NB4 (cell line): ENCODE measurements at regions not wholly inside any gene's neighbourhood (a gene's known extent, or its start where the extent isn't known, plus 50 kb on each side); places are given as distances from the start of the nearest gene placed in this dataset.

Source experiments
- DNase-seq: peaks from one replicate; pipeline ENCODE4 v3.0.0; 2010; ENCODE audit warnings: low read depth
- H3K4me3 ChIP-seq: one replicate; pipeline ENCODE4 v1.5.1; 2011; ENCODE audit warnings: mild to moderate bottlenecking, low read depth, low read length, moderate library complexity
- MAX ChIP-seq: IDR thresholded peaks from 2 replicates; pipeline ENCODE4 v1.6.1; 2011; ENCODE audit warnings: low read depth, low read length
- MYC ChIP-seq: IDR thresholded peaks from 2 replicates; pipeline ENCODE4 v1.6.1; 2011; ENCODE audit warnings: low read depth, low read length
- POLR2A ChIP-seq: IDR thresholded peaks from 2 replicates; pipeline ENCODE4 v1.6.1; 2011; ENCODE audit warnings: mild to moderate bottlenecking; ENCODE audit not compliant: insufficient read length; ENCODE audit errors: extremely low read depth
- TF ChIP-seq, protein P1 (sequence below): IDR thresholded peaks from one replicate; pipeline ENCODE4 v1.5.1; 2012; ENCODE audit warnings: low read depth, low read length

DNA sequence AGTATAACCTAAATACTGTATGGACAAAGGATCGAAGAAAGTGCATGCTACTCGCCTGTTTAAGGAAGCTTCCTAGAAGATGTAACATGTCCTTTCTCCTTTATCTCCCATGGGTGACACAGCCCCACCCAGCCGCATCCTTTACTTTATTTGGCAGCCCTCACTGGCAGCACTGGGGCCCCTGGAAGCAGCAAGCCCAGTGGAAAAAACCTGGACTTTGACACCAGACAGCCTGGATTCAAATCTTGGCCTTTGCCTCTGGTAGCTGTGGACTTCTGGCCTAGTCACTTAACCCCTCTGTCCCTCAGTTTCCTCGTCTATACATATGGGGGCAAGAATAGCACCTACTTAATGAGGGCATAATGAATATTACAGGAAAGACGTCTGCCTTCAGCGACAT lies 67.1 kb downstream of the MYEOV start:
- no peak for DNase-seq
- TF ChIP-seq, protein P1, sequence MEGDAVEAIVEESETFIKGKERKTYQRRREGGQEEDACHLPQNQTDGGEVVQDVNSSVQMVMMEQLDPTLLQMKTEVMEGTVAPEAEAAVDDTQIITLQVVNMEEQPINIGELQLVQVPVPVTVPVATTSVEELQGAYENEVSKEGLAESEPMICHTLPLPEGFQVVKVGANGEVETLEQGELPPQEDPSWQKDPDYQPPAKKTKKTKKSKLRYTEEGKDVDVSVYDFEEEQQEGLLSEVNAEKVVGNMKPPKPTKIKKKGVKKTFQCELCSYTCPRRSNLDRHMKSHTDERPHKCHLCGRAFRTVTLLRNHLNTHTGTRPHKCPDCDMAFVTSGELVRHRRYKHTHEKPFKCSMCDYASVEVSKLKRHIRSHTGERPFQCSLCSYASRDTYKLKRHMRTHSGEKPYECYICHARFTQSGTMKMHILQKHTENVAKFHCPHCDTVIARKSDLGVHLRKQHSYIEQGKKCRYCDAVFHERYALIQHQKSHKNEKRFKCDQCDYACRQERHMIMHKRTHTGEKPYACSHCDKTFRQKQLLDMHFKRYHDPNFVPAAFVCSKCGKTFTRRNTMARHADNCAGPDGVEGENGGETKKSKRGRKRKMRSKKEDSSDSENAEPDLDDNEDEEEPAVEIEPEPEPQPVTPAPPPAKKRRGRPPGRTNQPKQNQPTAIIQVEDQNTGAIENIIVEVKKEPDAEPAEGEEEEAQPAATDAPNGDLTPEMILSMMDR, result no peak
- no peak overlapping the region for H3K4me3 ChIP-seq

GRCh38 chr11:69361466-69361865 lies 67.5 kb downstream of the MYEOV start:
- TF ChIP-seq MYC (no peak), POLR2A (no peak), MAX (no peak)
- TF ChIP-seq, protein P1, result no peak
- no peak for DNase-seq
- no peak overlapping the region for H3K4me3 ChIP-seq

GRCh38 chr11:69362315-69362714 lies 68.4 kb downstream of the MYEOV start:
- no peak for DNase-seq
- H3K4me3 ChIP-seq, result no peak overlapping the region
- no peak for TF ChIP-seq MYC
- no peak for TF ChIP-seq POLR2A
- no peak for TF ChIP-seq MAX
- TF ChIP-seq, protein P1, result no peak

DNA sequence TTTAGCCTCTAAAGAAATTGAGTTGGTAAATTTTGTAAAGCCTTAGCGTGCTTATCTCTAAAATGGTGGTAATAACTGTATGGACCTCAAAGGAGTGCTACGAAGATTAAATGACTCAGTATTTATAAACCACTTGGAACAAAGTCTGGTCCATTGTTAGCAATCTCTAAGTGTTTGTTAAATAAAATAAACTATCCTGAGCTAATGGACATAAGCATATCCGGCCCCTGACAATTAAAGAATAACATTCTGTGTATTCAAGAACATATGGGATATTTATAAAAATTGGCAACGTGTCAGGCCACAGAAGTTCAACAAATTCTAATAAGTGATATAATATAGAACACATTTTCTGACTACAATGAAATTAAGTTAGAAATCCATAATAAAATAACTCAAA lies 71.0 kb downstream of the MYEOV start:
- TF ChIP-seq POLR2A, result no peak
- TF ChIP-seq MYC, result no peak
- TF ChIP-seq MAX, result no peak
- TF ChIP-seq, protein P1, result no peak
- H3K4me3 ChIP-seq, result no peak overlapping the region
- no peak for DNase-seq

- no peak for DNase-seq
- no peak for TF ChIP-seq MYC
- TF ChIP-seq, protein P1, result no peak
- TF ChIP-seq MAX, result no peak
- no peak for TF ChIP-seq POLR2A
- H3K4me3 ChIP-seq, result no peak overlapping the region
Measured at GRCh38 chr11:69365558-69365957, 71.6 kb downstream of the MYEOV start.

- no peak overlapping the region for H3K4me3 ChIP-seq
- TF ChIP-seq MYC (no peak), MAX (no peak), POLR2A (no peak)
- TF ChIP-seq, protein P1, result no peak
- no peak for DNase-seq
Measured at GRCh38 chr11:69366591-69366990, 72.6 kb downstream of the MYEOV start.
